ENCODE measurements at regions not wholly inside any gene's neighbourhood (a gene's known extent, or its start where the extent isn't known, plus 50 kb on each side); places are given as distances from the start of the nearest gene placed in this dataset.

DNA sequence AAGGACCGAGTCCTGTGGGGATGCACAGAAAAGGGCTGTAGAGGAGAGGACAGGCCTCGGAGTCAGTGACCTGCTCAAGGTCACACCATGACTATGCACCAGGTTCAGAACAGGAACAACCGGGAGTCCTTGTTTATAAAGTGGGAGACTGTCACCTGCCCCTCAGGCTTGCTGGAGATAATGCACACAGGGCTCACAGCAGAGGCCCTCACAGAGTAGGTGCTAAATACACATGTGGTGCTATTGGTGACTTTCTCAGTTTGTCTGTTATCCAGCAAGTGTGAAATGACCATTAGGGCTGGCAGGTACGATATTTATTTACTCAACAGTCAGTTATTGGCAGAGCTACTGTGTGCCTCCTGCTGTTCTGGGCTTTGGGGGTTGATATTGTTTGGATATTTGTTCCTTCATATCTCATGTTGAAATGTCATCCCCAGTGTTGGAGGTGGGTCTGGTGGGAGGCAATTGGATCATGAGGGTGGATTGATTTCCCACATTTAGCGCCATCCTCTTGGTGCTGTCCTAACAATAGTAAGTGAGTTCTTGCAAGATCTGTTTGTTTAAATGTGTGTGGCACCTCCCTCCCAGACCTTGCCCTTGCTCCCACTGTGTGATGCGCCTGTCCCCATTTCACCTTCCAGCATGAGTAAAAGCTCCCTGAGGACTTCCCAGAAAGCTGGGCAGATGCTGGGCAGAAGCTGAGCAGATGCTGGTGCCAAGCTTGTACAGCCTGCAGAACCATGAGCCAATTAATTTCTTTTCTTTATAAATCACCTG lies 162.1 kb upstream of the MPHOSPH6 start:
- H3K4me3 ChIP-seq (replicated peaks in 1 of 4; ENCODE audit: control extremely low read depth in 1 of 4, insufficient read depth in 1 of 4, low read depth in 3 of 4, low read length in 4 of 4): no peak overlapping the region
- TF ChIP-seq EZH2 (IDR thresholded peaks at IDR 0.05; ENCODE audit: low read length, missing control alignments) (no peak), CTCF (conservative IDR thresholded peaks at IDR 0.05 in 1 of 2, IDR thresholded peaks at IDR 0.05 in 1 of 2; ENCODE audit: low read depth in 1 of 2, low read length in 2 of 2) (no peak)
- H3K9me3 ChIP-seq (ENCODE audit: control insufficient read depth, insufficient read depth, low read depth, low read length): no peaks in the 10 kb centered on the region
- H4K20me1 ChIP-seq (ENCODE audit: control insufficient read depth, extremely low read depth, insufficient read depth, low read length): no peaks in the 10 kb centered on the region
- H3K36me3 ChIP-seq (ENCODE audit: control insufficient read depth, insufficient read depth, low read length): no peaks in the 10 kb centered on the region
- no peak for DNase-seq (ENCODE audit: low read depth in 2 of 2)
- H3K79me2 ChIP-seq (ENCODE audit: control insufficient read depth, insufficient read depth, low read length): no peaks in the 10 kb centered on the region
- H3K9ac ChIP-seq (ENCODE audit: insufficient read depth, low read length): no peak overlapping the region
- H3K27ac ChIP-seq (ENCODE audit: insufficient read depth, low read length): no peak overlapping the region
- no peaks in the 10 kb centered on the region for H3K4me1 ChIP-seq (ENCODE audit: control insufficient read depth, extremely low read depth, insufficient read depth, low read length)
- H3K4me2 ChIP-seq (ENCODE audit: extremely low read depth, insufficient read depth, low read length): no peak overlapping the region
- no peaks in the 10 kb centered on the region for H3K27me3 ChIP-seq (ENCODE audit: control insufficient read depth, insufficient read depth, low read length)
- H2AFZ ChIP-seq (ENCODE audit: low read length): no peak overlapping the region

- Histone ChIP-seq H4K20me1 (ENCODE audit: control insufficient read depth, extremely low read depth, insufficient read depth, low read length) (no peaks in the 10 kb centered on the region), H3K9me3 (ENCODE audit: control insufficient read depth, insufficient read depth, low read depth, low read length) (no peaks in the 10 kb centered on the region), H3K27ac (ENCODE audit: insufficient read depth, low read length) (no peak overlapping the region), H3K79me2 (ENCODE audit: control insufficient read depth, insufficient read depth, low read length) (no peaks in the 10 kb centered on the region), H3K4me1 (ENCODE audit: control insufficient read depth, extremely low read depth, insufficient read depth, low read length) (no peaks in the 10 kb centered on the region), H2AFZ (ENCODE audit: low read length) (no peak overlapping the region), H3K36me3 (ENCODE audit: control insufficient read depth, insufficient read depth, low read length) (no peaks in the 10 kb centered on the region), H3K4me3 (replicated peaks in 1 of 4; ENCODE audit: control extremely low read depth in 1 of 4, insufficient read depth in 1 of 4, low read depth in 3 of 4, low read length in 4 of 4) (no peak overlapping the region), H3K27me3 (ENCODE audit: control insufficient read depth, insufficient read depth, low read length) (no peaks in the 10 kb centered on the region), H3K9ac (ENCODE audit: insufficient read depth, low read length) (no peak overlapping the region), H3K4me2 (ENCODE audit: extremely low read depth, insufficient read depth, low read length) (no peak overlapping the region)
- no peak for DNase-seq (ENCODE audit: low read depth in 2 of 2)
- TF ChIP-seq EZH2 (IDR thresholded peaks at IDR 0.05; ENCODE audit: low read length, missing control alignments): no peak
- TF ChIP-seq CTCF (conservative IDR thresholded peaks at IDR 0.05 in 1 of 2, IDR thresholded peaks at IDR 0.05 in 1 of 2; ENCODE audit: low read depth in 1 of 2, low read length in 2 of 2): no peak
Observed at GRCh38 chr16:82331397-82331796, 161.4 kb upstream of the MPHOSPH6 start.

- no peaks in the 10 kb centered on the region for H3K27me3 ChIP-seq (ENCODE audit: control insufficient read depth, insufficient read depth, low read length)
- no peaks in the 10 kb centered on the region for H3K9me3 ChIP-seq (ENCODE audit: control insufficient read depth, insufficient read depth, low read depth, low read length)
- H4K20me1 ChIP-seq (ENCODE audit: control insufficient read depth, extremely low read depth, insufficient read depth, low read length): no peaks in the 10 kb centered on the region
- H3K27ac ChIP-seq (ENCODE audit: insufficient read depth, low read length): no peak overlapping the region
- no peaks in the 10 kb centered on the region for H3K36me3 ChIP-seq (ENCODE audit: control insufficient read depth, insufficient read depth, low read length)
- TF ChIP-seq EZH2 (IDR thresholded peaks at IDR 0.05; ENCODE audit: low read length, missing control alignments) (no peak), CTCF (conservative IDR thresholded peaks at IDR 0.05 in 1 of 2, IDR thresholded peaks at IDR 0.05 in 1 of 2; ENCODE audit: low read depth in 1 of 2, low read length in 2 of 2) (no peak)
- H3K4me3 ChIP-seq (replicated peaks in 1 of 4; ENCODE audit: control extremely low read depth in 1 of 4, insufficient read depth in 1 of 4, low read depth in 3 of 4, low read length in 4 of 4): no peak overlapping the region
- H3K79me2 ChIP-seq (ENCODE audit: control insufficient read depth, insufficient read depth, low read length): no peaks in the 10 kb centered on the region
- H3K9ac ChIP-seq (ENCODE audit: insufficient read depth, low read length): no peak overlapping the region
- no peaks in the 10 kb centered on the region for H3K4me1 ChIP-seq (ENCODE audit: control insufficient read depth, extremely low read depth, insufficient read depth, low read length)
- DNase-seq (ENCODE audit: low read depth in 2 of 2): no peak
- no peak overlapping the region for H2AFZ ChIP-seq (ENCODE audit: low read length)
- H3K4me2 ChIP-seq (ENCODE audit: extremely low read depth, insufficient read depth, low read length): no peak overlapping the region
Observed at GRCh38 chr16:82329504-82330192, 159.6 kb upstream of the MPHOSPH6 start.

Data from fibroblast of lung (primary cell).